ENCODE measurements at regions not wholly inside any gene's neighbourhood (a gene's known extent, or its start where the extent isn't known, plus 50 kb on each side); places are given as distances from the start of the nearest gene placed in this dataset.
"Not testable (repeated sequence)": the region's sequence is repeated elsewhere in the genome, so short reads cannot be mapped to it uniquely, and the experiment has no call there.

- DNase-seq: not testable (repeated sequence)
These were observed 113.2 kb upstream of the PRSS1 start for GRCh38 chr7:142636107-142636506.

- peak; percentile 24 for DNase-seq
These were observed 116.8 kb upstream of the PRSS1 start for GRCh38 chr7:142632271-142633134.

GRCh38 chr7:142629588-142630260, 119.5 kb upstream of the PRSS1 start:
- no peak for DNase-seq

- no peak for DNase-seq
These were observed 120.3 kb upstream of the PRSS1 start for GRCh38 chr7:142628945-142629344.

DNA sequence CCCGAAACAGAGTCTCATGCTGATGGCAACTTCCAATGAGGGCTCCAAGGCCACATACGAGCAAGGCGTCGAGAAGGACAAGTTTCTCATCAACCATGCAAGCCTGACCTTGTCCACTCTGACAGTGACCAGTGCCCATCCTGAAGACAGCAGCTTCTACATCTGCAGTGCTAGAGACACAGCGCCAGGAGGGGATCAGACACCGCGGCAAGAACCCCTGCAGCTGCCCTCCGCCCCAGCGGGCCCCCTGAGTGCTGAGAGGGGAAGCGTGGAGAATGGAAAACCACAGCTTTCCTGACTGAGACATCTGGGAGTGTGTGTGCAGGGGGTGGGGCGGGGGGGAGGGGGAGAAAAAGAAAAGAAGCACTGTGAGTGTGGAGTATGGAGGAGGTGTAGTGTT, 122.0 kb upstream of the PRSS1 start:
- DNase-seq: not testable (repeated sequence)

GRCh38 chr7:142626420-142627035, 122.7 kb upstream of the PRSS1 start:
- no peak for DNase-seq

DNA sequence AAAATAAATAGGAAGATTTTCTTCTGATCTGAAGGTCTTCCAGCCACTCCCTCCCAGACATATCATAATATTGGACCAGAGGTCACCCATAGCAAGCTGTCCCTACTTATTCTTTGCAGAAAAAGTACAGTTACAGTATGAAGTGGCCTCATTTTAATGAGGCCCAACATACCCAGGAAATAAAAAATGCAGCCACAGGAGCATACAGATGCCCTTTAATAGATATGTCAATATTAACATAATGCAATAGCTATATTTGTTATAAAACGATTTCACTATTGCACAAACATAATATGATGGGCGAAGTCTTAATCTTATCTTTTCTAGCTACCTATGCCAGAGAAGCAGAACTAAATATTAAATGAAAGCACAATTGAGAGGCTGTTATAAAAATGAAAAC, 124.1 kb upstream of the PRSS1 start:
- DNase-seq: not testable (repeated sequence)

DNA sequence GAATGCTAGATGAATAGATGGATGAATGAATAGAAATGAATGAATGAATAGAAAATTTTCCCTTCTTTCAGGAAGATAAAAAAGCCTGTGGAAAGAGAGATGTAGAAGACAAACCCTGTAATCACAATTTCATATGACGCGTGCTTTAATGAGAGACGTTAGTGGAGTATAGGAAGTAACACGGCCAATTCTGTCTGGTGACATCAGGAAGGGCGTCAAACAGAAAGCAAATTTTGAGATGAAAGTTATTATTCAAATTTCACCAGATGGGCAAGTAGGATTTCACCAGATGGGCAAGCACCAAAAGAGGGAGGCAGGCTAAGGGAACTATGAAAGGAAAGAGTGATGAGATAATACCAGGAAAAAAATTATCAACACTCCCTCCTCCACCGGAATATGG, 128.9 kb upstream of the PRSS1 start:
- DNase-seq: no peak

- DNase-seq: no peak
These were observed 130.5 kb upstream of the PRSS1 start for GRCh38 chr7:142618655-142619351.

DNA sequence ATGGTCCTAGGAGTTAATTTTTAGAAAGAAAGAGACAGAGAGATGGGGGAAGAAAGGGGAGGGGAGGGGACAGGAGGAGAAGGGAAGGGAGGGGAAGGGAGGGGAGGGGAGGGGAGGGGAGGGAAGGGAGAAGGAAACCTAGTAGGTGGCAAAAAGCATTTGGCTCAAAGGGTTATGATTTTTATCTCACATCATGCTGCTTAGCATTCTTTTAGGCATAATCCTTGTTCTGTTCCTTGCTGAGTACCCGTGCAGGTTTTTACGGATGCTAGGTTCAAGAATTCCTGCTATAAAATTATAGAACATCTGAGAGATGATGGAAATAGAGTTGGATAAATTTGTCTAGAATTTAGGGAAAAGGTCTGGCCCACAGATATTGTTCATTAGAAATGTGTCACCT, 132.4 kb upstream of the PRSS1 start:
- no peak for DNase-seq

DNA sequence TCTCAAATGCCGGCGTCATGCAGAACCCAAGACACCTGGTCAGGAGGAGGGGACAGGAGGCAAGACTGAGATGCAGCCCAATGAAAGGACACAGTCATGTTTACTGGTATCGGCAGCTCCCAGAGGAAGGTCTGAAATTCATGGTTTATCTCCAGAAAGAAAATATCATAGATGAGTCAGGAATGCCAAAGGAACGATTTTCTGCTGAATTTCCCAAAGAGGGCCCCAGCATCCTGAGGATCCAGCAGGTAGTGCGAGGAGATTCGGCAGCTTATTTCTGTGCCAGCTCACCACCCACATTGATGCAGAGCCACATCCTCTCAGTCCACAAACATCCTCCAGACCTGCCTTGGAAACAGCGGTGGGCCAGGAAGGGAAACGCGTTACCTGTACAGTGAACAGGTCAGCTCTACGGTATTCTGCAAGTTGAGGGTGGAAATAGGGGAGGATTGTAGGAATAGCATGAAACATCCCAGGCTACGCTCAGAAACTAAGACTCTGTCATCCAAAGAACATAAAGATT, 133.1 kb upstream of the PRSS1 start:
- no peak for DNase-seq

DNA sequence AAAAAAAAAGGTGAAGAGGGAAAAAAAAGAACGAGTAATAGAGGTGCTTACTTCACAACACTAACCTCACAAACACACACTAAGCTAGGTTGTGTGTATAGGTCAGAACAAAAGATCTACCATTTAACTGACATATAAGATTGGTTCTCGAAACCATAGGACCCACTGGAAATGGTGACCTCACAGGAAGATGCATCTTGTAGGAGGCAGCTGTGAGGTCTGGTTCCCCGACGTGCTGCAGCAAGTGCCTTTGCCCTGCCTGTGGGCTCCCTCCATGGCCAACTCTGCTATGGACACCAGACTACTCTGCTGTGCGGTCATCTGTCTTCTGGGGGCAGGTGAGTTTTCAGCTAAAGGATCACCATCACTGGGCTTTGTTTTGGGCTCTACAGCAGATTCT, 133.8 kb upstream of the PRSS1 start:
- no peak for DNase-seq

GRCh38 chr7:142614116-142614515, 135.2 kb upstream of the PRSS1 start:
- DNase-seq: no peak

DNA sequence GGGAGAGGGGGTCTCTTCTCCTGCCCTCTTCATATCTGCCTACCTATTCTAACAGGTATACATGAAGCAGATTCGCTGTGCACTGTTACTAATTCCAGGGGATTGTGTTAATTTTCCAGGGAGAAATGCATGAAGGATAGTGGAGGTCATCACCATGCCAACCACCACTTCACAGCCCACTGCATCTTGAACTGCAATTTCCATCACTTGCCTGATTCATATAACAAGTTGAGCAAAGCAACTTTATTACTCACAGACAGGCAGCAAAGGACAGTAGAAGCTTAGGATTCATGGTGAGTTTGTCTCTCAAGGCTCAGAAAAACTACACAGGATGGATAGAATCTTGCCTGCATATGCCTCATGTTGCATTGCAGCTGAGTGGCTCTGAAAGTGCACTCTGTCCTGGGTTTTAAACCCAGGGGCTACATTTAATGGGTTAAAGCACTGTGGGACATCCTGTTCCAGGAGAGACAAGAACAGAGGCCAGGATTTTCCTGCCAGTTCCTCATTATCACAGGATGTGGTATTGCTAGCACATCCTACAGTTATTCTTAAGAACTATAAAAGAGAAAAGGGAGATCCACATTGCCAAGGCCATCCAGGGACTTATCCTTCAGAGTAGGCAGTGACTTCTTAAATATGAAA, 136.9 kb upstream of the PRSS1 start:
- no peak for DNase-seq

DNA sequence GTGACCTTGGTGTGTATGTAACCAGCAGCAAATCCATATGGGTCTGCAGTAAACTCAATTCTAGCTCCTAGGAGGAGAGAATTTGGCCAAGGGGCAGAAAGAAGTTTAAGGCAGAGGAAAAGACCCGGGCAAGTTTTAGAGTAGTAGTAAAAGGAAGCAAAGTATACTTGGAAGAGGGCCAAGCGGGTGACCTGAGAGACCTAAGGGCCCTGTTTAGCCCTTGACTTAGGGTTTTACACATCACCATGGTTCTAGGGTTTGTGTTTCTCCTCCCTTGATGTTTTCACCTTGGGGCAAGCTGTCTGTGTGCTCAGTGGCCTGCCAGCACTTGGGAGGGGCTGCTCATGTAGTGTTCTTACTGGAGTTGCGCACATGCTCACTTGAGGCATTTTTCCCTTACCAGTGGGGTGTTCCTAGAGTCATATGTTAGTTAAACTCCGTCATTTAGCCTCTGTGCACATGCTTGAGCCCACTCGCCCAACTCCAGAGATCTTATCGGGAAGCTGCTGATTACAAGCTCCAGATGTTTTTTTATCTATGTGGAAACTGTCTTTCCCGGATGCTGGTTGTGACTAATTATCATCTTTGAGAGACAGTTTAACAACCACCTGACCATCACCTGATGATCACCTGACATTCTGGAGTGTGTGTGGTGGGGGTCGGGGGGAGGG, 137.6 kb upstream of the PRSS1 start:
- no peak for DNase-seq

- no peak for DNase-seq
These were observed 140.4 kb upstream of the PRSS1 start for GRCh38 chr7:142608630-142609428.

- DNase-seq: no peak
These were observed 141.9 kb upstream of the PRSS1 start for GRCh38 chr7:142607351-142607750.

GRCh38 chr7:142606081-142606480, 143.2 kb upstream of the PRSS1 start:
- DNase-seq: no peak

GRCh38 chr7:142604671-142605070, 144.6 kb upstream of the PRSS1 start:
- no peak for DNase-seq

GRCh38 chr7:142603870-142604448, 145.3 kb upstream of the PRSS1 start:
- DNase-seq: peak; percentile 14

DNA sequence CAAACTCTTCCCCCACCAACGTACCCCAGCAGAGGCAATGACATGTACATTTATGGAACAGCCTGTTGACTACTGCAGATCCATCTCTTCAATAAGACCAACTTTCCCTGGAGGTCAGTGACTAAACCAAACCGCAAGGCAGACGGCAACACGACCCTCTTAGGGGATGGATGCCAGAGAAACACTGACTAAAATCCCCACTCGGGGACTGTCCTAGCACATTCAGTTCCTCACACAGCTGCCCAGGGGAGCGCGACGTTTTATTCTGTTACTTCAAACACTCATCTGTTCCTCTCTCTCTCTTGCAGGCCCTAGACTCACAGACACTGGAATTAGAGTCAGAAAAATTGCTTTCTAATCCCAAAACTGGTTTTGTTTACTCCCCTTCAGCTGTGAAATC, 146.5 kb upstream of the PRSS1 start:
- no peak for DNase-seq
